Coronary artery (tissue), 2 donors: ENCODE measurements at regions not wholly inside any gene's neighbourhood (a gene's known extent, or its start where the extent isn't known, plus 50 kb on each side); places are given as distances from the start of the nearest gene placed in this dataset.
"Not testable (repeated sequence)": the region's sequence is repeated elsewhere in the genome, so short reads cannot be mapped to it uniquely, and the experiment has no call there.

Experiments
- DNase-seq: peaks from one replicate; pipeline ENCODE4 v3.0.0-alpha.2; 2017; ENCODE audit warnings: low spot score
- H3K27ac ChIP-seq, 2 donors: fragments of 200-600 bp; sonication (generic); one replicate each; pipeline ENCODE4 v1.5.1; 2016 to 2019
- H3K4me3 ChIP-seq: fragments of 200-600 bp; sonication (generic); 2 replicates; pipeline ENCODE4 v1.5.1; 2016; ENCODE audit warnings: mild to moderate bottlenecking, moderate library complexity
- TF ChIP-seq, protein P1 (sequence below): fragments of 200-600 bp; sonication (generic); IDR thresholded peaks from one replicate; pipeline ENCODE4 v1.5.1; 2019; ENCODE audit warnings: antibody characterized with exemption

DNA sequence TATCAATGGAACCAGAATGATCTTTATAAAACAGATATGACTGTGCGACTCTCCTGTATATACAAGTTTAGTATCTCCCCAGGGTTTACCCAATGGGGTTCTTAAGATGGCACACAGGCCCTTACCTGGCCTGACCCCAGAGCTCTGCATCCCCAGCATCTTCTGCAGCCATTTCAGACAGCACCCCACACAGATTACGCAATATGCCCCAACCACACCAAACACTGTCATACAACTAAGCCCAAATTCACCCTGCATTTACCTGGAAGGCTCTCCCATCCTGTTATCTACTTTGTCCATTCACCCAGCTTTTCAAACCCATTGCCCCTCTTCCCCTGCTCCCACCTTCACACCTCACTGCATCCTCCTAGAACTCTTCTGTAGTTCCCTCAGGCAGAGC lies 182.5 kb upstream of the API5 start:
- no peak overlapping the region for H3K27ac ChIP-seq
- no peak for DNase-seq
- no peak overlapping the region for H3K4me3 ChIP-seq
- TF ChIP-seq, protein P1, sequence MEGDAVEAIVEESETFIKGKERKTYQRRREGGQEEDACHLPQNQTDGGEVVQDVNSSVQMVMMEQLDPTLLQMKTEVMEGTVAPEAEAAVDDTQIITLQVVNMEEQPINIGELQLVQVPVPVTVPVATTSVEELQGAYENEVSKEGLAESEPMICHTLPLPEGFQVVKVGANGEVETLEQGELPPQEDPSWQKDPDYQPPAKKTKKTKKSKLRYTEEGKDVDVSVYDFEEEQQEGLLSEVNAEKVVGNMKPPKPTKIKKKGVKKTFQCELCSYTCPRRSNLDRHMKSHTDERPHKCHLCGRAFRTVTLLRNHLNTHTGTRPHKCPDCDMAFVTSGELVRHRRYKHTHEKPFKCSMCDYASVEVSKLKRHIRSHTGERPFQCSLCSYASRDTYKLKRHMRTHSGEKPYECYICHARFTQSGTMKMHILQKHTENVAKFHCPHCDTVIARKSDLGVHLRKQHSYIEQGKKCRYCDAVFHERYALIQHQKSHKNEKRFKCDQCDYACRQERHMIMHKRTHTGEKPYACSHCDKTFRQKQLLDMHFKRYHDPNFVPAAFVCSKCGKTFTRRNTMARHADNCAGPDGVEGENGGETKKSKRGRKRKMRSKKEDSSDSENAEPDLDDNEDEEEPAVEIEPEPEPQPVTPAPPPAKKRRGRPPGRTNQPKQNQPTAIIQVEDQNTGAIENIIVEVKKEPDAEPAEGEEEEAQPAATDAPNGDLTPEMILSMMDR, result no peak

DNA sequence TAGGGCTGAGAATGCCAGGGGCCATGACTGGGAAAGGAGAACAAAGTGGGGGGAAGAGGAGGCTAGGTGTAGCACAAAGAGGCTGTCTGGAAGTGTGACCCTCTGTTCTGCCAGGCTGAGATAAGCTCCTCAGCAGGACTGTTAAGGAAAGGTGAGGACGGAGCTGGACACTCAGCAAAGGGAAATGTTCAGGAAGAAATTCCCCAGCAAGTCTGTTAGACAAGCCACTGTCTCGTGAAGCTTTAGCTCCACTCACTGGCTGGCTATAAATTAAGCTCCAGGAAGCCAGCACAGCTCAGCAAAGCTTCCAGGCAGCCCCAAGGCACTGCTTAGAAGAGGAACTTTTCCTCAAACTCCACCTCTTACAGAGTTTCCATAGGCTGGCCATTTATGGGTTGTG lies 181.2 kb upstream of the API5 start:
- no peak overlapping the region for H3K27ac ChIP-seq
- DNase-seq, result no peak
- H3K4me3 ChIP-seq, result no peak overlapping the region
- TF ChIP-seq, protein P1, result no peak

DNA sequence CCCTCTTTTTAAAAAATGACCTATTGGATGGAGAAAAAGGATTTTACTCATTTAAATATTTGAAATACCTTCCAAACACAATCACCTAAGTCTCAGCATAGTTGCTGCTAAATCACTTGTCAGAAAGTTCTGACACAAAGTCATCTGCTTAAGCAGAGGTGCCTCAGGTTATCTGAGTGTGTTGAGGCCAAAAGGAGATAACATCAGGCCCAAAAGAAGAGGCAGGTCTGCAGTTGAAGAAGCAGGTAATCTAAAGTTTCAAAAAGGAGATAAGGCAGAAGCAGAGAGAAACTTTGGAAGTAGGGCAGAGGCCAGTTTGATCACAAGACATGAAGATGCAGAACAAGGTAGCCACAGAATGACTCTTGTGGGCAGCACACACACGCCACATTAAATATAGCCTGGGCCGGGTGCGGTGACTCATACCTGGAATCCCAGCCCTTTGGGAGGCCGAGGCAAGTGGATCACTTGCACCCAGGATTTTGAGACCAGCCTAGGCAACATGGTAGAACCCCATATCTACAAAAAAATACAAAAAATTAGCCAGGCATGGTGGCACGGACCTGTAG lies 175.7 kb upstream of the API5 start:
- TF ChIP-seq, protein P1, result no peak
- no peak for DNase-seq
- Histone ChIP-seq H3K27ac (no peak overlapping the region), H3K4me3 (no peak overlapping the region)

DNA sequence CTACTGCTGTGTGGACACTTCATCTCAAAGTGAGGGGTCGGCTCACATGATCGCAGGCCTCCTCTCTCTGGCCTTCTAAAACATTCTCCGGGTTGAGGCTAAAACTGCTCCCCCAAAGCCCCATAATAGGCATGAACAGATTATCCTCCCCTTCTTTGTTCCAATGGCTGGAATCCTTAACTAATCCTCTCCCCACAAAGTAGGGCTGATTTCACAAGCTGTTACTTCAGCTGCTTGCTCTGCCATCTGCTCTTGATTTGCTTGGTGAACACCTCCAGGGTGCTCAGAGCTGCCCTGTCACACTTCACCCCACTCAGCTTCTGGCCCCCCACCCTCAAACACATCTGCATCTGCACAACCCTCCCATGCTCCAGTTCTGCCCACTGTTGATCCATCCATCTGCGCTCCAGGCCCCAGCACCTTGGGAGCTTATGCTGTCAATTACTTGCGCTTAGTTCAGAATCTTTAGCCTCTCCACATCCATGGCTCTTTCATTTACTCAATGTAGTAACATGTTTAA lies 173.1 kb upstream of the API5 start:
- Histone ChIP-seq H3K4me3 (no peak overlapping the region), H3K27ac (no peak overlapping the region)
- TF ChIP-seq, protein P1, result no peak
- no peak for DNase-seq

DNA sequence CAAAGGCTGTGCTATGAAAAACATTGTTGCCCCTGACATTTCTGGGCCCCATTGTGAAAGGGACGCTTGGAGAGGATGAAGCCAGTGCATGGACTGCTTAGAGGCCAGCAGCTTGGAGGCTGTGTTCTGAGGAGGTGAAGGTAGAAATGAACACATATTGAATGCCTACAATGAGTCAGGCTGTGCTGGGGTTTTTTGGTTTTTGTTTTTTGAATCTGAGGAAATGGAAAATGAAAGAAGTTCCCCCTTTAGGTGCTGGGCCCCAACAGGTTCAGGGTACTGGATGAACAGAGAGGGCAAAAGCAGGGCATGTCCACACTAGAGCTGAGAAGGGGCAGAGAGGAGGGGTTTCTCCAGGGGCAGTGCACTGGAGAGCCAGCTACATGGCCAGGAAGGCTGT lies 166.1 kb upstream of the API5 start:
- H3K4me3 ChIP-seq, result no peak overlapping the region
- H3K27ac ChIP-seq, result no peak overlapping the region
- TF ChIP-seq, protein P1, result no peak
- DNase-seq, result no peak

DNA sequence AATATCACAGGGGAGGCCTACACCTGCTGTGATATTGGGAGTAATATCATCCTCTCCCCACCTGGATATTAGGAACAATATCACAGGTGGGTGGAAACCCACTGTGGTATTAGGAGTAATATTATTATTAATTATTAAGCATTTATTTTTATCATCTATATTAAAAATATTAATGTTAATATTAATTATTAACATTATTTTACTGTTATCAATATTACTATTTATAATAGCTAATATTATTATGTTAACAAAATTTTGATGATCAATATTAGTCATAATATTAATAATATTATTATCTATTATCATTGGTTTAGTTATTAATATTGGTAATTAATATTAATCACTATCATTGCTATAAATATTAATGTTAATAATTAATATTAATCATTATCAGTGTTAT lies 161.1 kb upstream of the API5 start:
- DNase-seq, result no peak
- H3K4me3 ChIP-seq, result no peak overlapping the region
- TF ChIP-seq, protein P1, result no peak
- no peak overlapping the region for H3K27ac ChIP-seq

DNA sequence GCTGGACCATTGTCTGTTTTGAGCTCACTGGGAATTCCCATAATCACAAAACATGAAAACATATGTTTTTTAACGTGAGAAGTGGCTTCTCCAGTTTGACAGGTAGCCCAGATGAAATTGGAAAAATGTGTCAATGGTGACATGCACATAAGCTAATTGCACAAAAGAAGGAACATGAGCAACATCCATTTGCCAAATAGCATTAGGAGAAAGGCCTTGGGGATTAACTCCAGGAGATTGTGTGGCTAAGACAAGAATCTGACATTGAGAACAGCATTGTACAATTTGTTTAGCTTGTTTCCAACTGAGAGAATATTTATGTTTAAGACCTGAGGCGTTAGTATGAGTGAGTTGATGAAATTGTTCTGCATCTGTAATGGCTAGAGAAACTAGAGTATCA lies 147.0 kb upstream of the API5 start:
- no peak for DNase-seq
- TF ChIP-seq, protein P1, result no peak

DNA sequence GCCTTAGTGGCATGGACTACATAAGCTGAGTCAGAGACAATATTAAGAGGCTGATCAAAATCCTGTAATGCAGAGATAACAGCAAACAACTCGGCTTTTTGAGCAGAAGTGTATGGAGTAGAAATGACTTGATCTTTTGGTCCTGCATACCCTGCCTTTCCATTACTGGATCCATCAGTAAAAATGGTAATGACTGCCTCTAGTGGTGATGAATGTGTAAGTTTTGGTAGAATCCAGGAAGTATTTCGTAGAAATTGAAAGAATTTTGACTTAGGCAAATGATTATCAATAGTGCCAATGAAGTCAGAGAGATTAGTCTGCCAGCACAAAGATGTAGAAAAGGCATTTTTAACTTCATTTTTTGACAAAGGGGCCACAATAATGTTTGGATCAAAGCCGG lies 146.4 kb upstream of the API5 start:
- DNase-seq, H3K27ac ChIP-seq, H3K4me3 ChIP-seq: not testable (repeated sequence)

More for the DNA sequence above, 147.0 kb upstream of the API5 start:
- Histone ChIP-seq H3K27ac (no peak overlapping the region), H3K4me3 (no peak overlapping the region)

DNA sequence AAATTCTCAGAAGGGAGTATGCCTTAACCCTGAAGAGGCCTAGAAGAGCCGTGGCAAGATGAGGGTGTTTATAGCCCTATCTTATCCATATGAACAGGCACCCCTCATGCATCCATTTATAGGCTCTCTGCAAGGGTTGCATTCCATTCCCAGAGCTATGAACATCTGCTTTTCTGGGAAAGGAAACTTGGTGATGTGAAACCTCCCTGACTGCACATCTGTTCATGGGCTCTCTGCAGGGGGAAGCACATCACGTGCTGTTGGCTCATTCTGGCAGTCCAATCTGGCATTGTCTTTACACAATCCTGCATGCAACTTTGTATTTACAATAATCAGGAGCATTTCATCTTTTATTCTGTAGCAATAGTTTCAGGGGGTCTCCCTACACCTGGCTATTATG lies 143.6 kb upstream of the API5 start:
- not testable (repeated sequence) for H3K27ac ChIP-seq, H3K4me3 ChIP-seq, DNase-seq
